ENCODE measurements at regions not wholly inside any gene's neighbourhood (a gene's known extent, or its start where the extent isn't known, plus 50 kb on each side); places are given as distances from the start of the nearest gene placed in this dataset.

- Histone ChIP-seq H3K9me2 (ENCODE audit: insufficient read depth) (0 out of 2 replicates have a peak, but pooled peaks cover 5% of the 10 kb centered on the region), H3K4me3 (peak overlapping the region; percentile 22), H3K27ac (ENCODE audit: low read depth) (peak overlapping the region; percentile 91), H3K27me3 (ENCODE audit: insufficient read depth) (no peaks in the 10 kb centered on the region), H3K4me2 (peak overlapping the region; percentile 24), H2AFZ (no peak overlapping the region), H3K36me3 (ENCODE audit: insufficient read depth) (0 out of 2 replicates have a peak, but pooled peaks cover 3% of the 10 kb centered on the region), H3K79me2 (replicated peaks; ENCODE audit: insufficient read depth) (no peaks in the 10 kb centered on the region), H3F3A (replicated peaks; ENCODE audit: low read depth) (peaks cover 8% of the 10 kb centered on the region), H3K4me1 (ENCODE audit: insufficient read depth) (peaks cover 46% of the 10 kb centered on the region), H4K20me1 (replicated peaks; ENCODE audit: insufficient read depth) (no peaks in the 10 kb centered on the region)
- peaks cover 8% of the 10 kb centered on the region for H3K36me3 Mint-ChIP-seq (ENCODE audit: low read depth)
- H3K27me3 Mint-ChIP-seq (ENCODE audit: insufficient read depth, low read depth, poor library complexity) = peaks cover 10% of the 10 kb centered on the region
- TF ChIP-seq NANOG (IDR thresholded peaks at IDR 0.05; ENCODE audit: borderline replicate concordance) (no peak), POLR2AphosphoS5 (IDR thresholded peaks at IDR 0.05; ENCODE audit: low read depth) (no peak), ZNF114 (CRISPR knock-in tag; IDR thresholded peaks at IDR 0.05) (no peak), JUNB (IDR thresholded peaks at IDR 0.05; ENCODE audit: unreplicated experiment) (no peak), ZNF331 (CRISPR knock-in tag; IDR thresholded peaks at IDR 0.05; ENCODE audit: low read depth) (no peak), EZH2phosphoT487 (IDR thresholded peaks at IDR 0.05; ENCODE audit: unreplicated experiment) (no peak), CREB1 (CRISPR knock-in tag; IDR thresholded peaks at IDR 0.05; ENCODE audit: low read depth) (no peak), EZH2 (IDR thresholded peaks at IDR 0.05; ENCODE audit: low read depth, unreplicated experiment) (no peak), CTCF (conservative IDR thresholded peaks at IDR 0.05; ENCODE audit: low read depth in 2 of 2) (no peak), STAT1 (IDR thresholded peaks at IDR 0.05; ENCODE audit: unreplicated experiment) (no peak)
- TF ChIP-seq, protein P1, sequence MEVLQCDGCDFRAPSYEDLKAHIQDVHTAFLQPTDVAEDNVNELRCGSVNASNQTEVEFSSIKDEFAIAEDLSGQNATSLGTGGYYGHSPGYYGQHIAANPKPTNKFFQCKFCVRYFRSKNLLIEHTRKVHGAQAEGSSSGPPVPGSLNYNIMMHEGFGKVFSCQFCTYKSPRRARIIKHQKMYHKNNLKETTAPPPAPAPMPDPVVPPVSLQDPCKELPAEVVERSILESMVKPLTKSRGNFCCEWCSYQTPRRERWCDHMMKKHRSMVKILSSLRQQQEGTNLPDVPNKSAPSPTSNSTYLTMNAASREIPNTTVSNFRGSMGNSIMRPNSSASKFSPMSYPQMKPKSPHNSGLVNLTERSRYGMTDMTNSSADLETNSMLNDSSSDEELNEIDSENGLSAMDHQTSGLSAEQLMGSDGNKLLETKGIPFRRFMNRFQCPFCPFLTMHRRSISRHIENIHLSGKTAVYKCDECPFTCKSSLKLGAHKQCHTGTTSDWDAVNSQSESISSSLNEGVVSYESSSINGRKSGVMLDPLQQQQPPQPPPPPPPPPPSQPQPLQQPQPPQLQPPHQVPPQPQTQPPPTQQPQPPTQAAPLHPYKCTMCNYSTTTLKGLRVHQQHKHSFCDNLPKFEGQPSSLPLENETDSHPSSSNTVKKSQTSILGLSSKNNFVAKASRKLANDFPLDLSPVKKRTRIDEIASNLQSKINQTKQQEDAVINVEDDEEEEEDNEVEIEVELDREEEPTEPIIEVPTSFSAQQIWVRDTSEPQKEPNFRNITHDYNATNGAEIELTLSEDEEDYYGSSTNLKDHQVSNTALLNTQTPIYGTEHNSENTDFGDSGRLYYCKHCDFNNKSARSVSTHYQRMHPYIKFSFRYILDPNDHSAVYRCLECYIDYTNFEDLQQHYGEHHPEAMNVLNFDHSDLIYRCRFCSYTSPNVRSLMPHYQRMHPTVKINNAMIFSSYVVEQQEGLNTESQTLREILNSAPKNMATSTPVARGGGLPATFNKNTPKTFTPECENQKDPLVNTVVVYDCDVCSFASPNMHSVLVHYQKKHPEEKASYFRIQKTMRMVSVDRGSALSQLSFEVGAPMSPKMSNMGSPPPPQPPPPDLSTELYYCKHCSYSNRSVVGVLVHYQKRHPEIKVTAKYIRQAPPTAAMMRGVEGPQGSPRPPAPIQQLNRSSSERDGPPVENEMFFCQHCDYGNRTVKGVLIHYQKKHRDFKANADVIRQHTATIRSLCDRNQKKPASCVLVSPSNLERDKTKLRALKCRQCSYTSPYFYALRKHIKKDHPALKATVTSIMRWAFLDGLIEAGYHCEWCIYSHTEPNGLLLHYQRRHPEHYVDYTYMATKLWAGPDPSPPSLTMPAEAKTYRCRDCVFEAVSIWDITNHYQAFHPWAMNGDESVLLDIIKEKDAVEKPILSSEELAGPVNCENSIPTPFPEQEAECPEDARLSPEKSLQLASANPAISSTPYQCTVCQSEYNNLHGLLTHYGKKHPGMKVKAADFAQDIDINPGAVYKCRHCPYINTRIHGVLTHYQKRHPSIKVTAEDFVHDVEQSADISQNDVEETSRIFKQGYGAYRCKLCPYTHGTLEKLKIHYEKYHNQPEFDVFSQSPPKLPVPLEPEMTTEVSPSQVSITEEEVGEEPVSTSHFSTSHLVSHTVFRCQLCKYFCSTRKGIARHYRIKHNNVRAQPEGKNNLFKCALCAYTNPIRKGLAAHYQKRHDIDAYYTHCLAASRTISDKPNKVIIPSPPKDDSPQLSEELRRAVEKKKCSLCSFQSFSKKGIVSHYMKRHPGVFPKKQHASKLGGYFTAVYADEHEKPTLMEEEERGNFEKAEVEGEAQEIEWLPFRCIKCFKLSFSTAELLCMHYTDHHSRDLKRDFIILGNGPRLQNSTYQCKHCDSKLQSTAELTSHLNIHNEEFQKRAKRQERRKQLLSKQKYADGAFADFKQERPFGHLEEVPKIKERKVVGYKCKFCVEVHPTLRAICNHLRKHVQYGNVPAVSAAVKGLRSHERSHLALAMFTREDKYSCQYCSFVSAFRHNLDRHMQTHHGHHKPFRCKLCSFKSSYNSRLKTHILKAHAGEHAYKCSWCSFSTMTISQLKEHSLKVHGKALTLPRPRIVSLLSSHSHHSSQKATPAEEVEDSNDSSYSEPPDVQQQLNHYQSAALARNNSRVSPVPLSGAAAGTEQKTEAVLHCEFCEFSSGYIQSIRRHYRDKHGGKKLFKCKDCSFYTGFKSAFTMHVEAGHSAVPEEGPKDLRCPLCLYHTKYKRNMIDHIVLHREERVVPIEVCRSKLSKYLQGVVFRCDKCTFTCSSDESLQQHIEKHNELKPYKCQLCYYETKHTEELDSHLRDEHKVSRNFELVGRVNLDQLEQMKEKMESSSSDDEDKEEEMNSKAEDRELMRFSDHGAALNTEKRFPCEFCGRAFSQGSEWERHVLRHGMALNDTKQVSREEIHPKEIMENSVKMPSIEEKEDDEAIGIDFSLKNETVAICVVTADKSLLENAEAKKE (CRISPR knock-in tag; IDR thresholded peaks at IDR 0.05) = no peak
- TF ChIP-seq, protein P2, sequence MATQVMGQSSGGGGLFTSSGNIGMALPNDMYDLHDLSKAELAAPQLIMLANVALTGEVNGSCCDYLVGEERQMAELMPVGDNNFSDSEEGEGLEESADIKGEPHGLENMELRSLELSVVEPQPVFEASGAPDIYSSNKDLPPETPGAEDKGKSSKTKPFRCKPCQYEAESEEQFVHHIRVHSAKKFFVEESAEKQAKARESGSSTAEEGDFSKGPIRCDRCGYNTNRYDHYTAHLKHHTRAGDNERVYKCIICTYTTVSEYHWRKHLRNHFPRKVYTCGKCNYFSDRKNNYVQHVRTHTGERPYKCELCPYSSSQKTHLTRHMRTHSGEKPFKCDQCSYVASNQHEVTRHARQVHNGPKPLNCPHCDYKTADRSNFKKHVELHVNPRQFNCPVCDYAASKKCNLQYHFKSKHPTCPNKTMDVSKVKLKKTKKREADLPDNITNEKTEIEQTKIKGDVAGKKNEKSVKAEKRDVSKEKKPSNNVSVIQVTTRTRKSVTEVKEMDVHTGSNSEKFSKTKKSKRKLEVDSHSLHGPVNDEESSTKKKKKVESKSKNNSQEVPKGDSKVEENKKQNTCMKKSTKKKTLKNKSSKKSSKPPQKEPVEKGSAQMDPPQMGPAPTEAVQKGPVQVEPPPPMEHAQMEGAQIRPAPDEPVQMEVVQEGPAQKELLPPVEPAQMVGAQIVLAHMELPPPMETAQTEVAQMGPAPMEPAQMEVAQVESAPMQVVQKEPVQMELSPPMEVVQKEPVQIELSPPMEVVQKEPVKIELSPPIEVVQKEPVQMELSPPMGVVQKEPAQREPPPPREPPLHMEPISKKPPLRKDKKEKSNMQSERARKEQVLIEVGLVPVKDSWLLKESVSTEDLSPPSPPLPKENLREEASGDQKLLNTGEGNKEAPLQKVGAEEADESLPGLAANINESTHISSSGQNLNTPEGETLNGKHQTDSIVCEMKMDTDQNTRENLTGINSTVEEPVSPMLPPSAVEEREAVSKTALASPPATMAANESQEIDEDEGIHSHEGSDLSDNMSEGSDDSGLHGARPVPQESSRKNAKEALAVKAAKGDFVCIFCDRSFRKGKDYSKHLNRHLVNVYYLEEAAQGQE (IDR thresholded peaks at IDR 0.05; ENCODE audit: unreplicated experiment) = no peak
- TF ChIP-seq, protein P3, sequence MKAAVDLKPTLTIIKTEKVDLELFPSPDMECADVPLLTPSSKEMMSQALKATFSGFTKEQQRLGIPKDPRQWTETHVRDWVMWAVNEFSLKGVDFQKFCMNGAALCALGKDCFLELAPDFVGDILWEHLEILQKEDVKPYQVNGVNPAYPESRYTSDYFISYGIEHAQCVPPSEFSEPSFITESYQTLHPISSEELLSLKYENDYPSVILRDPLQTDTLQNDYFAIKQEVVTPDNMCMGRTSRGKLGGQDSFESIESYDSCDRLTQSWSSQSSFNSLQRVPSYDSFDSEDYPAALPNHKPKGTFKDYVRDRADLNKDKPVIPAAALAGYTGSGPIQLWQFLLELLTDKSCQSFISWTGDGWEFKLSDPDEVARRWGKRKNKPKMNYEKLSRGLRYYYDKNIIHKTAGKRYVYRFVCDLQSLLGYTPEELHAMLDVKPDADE (IDR thresholded peaks at IDR 0.05) = no peak
- H3K4me1 Mint-ChIP-seq = peaks cover 76% of the 10 kb centered on the region
- ATAC-seq (peak; percentile 5), DNase-seq (ENCODE audit: low spot score) (peak; percentile 62)
- peak overlapping the region; percentile 56 for H3K4me3 Mint-ChIP-seq
- H3K9me3 Mint-ChIP-seq = peaks cover 6% of the 10 kb centered on the region; the same call in 2 of the 3 replicates
- H3K27ac Mint-ChIP-seq = peak overlapping the region; percentile 97
Measured at GRCh38 chr1:229093238-229093540, 177.7 kb upstream of the RAB4A start.

Data from GM23338 (cell line).